Brain microvascular endothelial cell (primary cell): ENCODE measurements at regions not wholly inside any gene's neighbourhood (a gene's known extent, or its start where the extent isn't known, plus 50 kb on each side); places are given as distances from the start of the nearest gene placed in this dataset.
"Not testable (repeated sequence)": the region's sequence is repeated elsewhere in the genome, so short reads cannot be mapped to it uniquely, and the experiment has no call there.

Experiments used
- DNase-seq: peaks from one replicate; pipeline ENCODE4 v3.0.0-alpha.2; 2020
- H3K27ac ChIP-seq: fragments of 250-450 bp; sonication (Bioruptor Pico); 2 replicates; pipeline ENCODE4 v1.5.1; 2020; ENCODE audit warnings: mild to moderate bottlenecking, moderate library complexity
- H3K27me3 ChIP-seq: fragments of 250-450 bp; sonication (Bioruptor Pico); replicated peaks from 2 replicates; pipeline ENCODE4 v1.5.1; 2020; ENCODE audit warnings: mild to moderate bottlenecking
- H3K36me3 ChIP-seq: fragments of 250-450 bp; sonication (Bioruptor Pico); replicated peaks from 2 replicates; pipeline ENCODE4 v1.5.1; 2020; ENCODE audit warnings: mild to moderate bottlenecking
- H3K4me3 ChIP-seq: 2 replicates; pipeline ENCODE4 v1.5.1; 2011; ENCODE audit warnings: low read depth, mild to moderate bottlenecking, control low read depth, low read length, moderate library complexity
- CTCF ChIP-seq: IDR thresholded peaks from 2 replicates; pipeline ENCODE4 v1.5.1; 2011; ENCODE audit warnings: low read depth, mild to moderate bottlenecking, moderate library complexity, low read length, control low read depth, inconsistent platforms; ENCODE audit errors: missing control alignments
- in situ Hi-C: cut with HindIII; loops from 2 replicates; pipeline ENCODE4 v1.10.0; 2017; ENCODE audit warnings: low sequenced_read_pairs, low pct_ligation_motif_present

- DNase-seq, result no peak
- Histone ChIP-seq H3K4me3 (no peak overlapping the region), H3K27ac (no peak overlapping the region), H3K27me3 (no peaks in the 10 kb centered on the region), H3K36me3 (no peaks in the 10 kb centered on the region)
- no peak for TF ChIP-seq CTCF
- in situ Hi-C loops, result no loop called here
Observed at GRCh38 chr5:89535411-89535810, 652.4 kb upstream of the MEF2C start.

GRCh38 chr5:89534331-89534730 is 651.3 kb upstream of the MEF2C start:
- Histone ChIP-seq H3K27ac (no peak overlapping the region), H3K4me3 (no peak overlapping the region), H3K27me3 (no peaks in the 10 kb centered on the region), H3K36me3 (no peaks in the 10 kb centered on the region)
- in situ Hi-C loops, result no loop called here
- DNase-seq, result no peak
- no peak for TF ChIP-seq CTCF

- DNase-seq, result no peak
- no peaks in the 10 kb centered on the region for H3K36me3 ChIP-seq
- H3K27ac ChIP-seq, result no peak overlapping the region
- in situ Hi-C loops, result no loop called here
- TF ChIP-seq CTCF, result no peak
- H3K27me3 ChIP-seq, result no peaks in the 10 kb centered on the region
- H3K4me3 ChIP-seq, result no peak overlapping the region
Observed at GRCh38 chr5:89524785-89525184, 641.8 kb upstream of the MEF2C start.

- H3K27ac ChIP-seq, H3K4me3 ChIP-seq, DNase-seq, H3K36me3 ChIP-seq, in situ Hi-C loops, H3K27me3 ChIP-seq: not testable (repeated sequence)
Observed at GRCh38 chr5:89523867-89524266, 640.9 kb upstream of the MEF2C start.

- in situ Hi-C loops, result no loop called here
- no peaks in the 10 kb centered on the region for H3K36me3 ChIP-seq
- H3K27me3 ChIP-seq, result no peaks in the 10 kb centered on the region
- no peak overlapping the region for H3K27ac ChIP-seq
- DNase-seq, result no peak
- TF ChIP-seq CTCF, result no peak
- no peak overlapping the region for H3K4me3 ChIP-seq
Observed at GRCh38 chr5:89520771-89521170, 637.8 kb upstream of the MEF2C start.

GRCh38 chr5:89513299-89514044 is 630.5 kb upstream of the MEF2C start:
- no peak for DNase-seq
- Histone ChIP-seq H3K27ac (no peak overlapping the region), H3K4me3 (no peak overlapping the region), H3K27me3 (no peaks in the 10 kb centered on the region), H3K36me3 (no peaks in the 10 kb centered on the region)
- in situ Hi-C loops, result no loop called here
- TF ChIP-seq CTCF, result no peak
